Endothelial cell of umbilical vein (primary cell): ENCODE measurements at regions not wholly inside any gene's neighbourhood (a gene's known extent, or its start where the extent isn't known, plus 50 kb on each side); places are given as distances from the start of the nearest gene placed in this dataset.

Experiments used
- EZH2 ChIP-seq: IDR thresholded peaks from 2 replicates; pipeline ENCODE4 v1.6.1; 2012; ENCODE audit warnings: borderline replicate concordance, low read depth, mild to moderate bottlenecking, moderate library complexity, low read length, inconsistent platforms; ENCODE audit not compliant: severe bottlenecking
- POLR2A ChIP-seq: IDR thresholded peaks from 2 replicates; pipeline ENCODE4 v1.6.1; 2012; ENCODE audit warnings: low read depth, mild to moderate bottlenecking, control low read depth, low read length
- TF ChIP-seq, protein P1 (sequence below), 2 donors: IDR thresholded peaks; 1 replicate in 1 of 2; 2 replicates in 1 of 2; pipeline ENCODE4 v1.5.1; 2011; ENCODE audit warnings: low read length in 2 of 2, mild to moderate bottlenecking in 2 of 2, moderate library complexity in 2 of 2, control low read depth in 1 of 2, inconsistent platforms in 1 of 2, low read depth in 1 of 2; ENCODE audit not compliant: insufficient read depth in 1 of 2; ENCODE audit errors: extremely low read depth in 1 of 2

DNA sequence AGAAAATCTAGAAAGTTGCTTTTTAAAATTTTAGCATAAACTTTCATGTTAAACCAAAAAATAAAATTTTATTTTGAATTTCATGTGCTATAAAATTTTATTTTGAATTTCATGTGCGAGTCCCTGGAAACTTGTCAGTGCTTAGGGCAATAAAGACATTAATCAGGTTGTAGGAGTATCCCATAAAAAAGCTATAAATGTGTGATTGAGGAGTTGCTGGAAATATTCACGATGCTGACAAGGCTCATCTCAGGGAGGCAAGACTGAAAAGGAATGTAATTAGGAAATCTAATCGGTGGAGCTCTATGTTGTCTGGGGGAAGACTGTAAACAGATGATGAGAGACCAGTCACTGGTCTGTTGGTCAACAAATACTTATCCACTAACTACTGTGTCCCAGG, 117.9 kb downstream of the LRIG2 start:
- TF ChIP-seq POLR2A (no peak), EZH2 (no peak)
- TF ChIP-seq, protein P1, sequence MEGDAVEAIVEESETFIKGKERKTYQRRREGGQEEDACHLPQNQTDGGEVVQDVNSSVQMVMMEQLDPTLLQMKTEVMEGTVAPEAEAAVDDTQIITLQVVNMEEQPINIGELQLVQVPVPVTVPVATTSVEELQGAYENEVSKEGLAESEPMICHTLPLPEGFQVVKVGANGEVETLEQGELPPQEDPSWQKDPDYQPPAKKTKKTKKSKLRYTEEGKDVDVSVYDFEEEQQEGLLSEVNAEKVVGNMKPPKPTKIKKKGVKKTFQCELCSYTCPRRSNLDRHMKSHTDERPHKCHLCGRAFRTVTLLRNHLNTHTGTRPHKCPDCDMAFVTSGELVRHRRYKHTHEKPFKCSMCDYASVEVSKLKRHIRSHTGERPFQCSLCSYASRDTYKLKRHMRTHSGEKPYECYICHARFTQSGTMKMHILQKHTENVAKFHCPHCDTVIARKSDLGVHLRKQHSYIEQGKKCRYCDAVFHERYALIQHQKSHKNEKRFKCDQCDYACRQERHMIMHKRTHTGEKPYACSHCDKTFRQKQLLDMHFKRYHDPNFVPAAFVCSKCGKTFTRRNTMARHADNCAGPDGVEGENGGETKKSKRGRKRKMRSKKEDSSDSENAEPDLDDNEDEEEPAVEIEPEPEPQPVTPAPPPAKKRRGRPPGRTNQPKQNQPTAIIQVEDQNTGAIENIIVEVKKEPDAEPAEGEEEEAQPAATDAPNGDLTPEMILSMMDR (IDR thresholded peaks at IDR 0.05; ENCODE audit: extremely low read depth in 1 of 2, insufficient read depth in 1 of 2, low read depth in 1 of 2, low read length in 2 of 2), result no peak
